ENCODE measurements at regions not wholly inside any gene's neighbourhood (a gene's known extent, or its start where the extent isn't known, plus 50 kb on each side); places are given as distances from the start of the nearest gene placed in this dataset.

DNA sequence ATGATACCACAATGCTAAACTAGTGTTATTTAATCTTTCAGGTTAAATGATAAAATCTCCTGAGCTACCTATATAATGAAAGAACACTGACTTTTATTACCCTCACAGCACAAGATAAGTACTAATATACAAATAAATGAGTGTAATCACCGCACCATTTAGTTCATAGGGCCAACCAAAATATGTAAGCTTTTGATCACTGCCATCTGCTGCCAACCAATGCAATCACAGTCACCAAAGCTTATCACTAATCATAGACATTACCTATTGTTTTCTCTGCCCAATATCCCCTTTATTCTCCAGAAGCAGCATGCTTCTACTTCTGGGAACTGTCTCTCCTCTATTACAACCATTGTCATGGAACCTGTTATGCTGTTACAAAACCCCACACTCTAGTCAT is 151.6 kb upstream of the LRATD1 start:
- no peak for TF ChIP-seq GATA2 (IDR thresholded peaks at IDR 0.05; ENCODE audit: low read depth, low read length)
- no peak for TF ChIP-seq GATA3 (IDR thresholded peaks at IDR 0.05; ENCODE audit: low read depth, low read length)

DNA sequence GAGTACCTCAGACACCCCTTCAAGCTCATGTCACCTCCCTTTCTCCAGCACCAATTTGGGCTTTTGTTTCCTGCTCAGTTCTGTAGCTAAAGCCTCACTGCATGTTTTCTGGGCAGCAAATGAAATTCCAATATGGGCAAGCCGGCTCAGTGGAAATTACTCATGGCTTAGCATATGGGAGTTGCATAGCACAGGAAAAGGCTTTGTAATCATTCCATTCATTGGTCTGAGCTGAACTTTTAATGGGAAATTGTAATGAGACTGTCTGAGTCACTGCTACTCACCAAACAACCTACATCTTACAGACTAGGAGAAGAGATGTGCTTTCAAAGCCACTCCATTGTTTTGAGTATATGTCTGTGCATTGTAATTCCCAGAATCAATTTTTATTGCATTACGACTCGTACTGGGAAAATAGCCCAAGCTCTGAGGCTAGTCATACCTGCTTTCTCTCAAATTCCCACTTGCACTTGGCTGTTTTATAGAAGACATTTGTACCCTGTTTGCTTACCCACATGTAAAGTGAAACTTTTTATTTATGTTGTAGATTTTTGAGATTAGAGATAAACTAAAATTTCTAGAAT is 139.5 kb upstream of the LRATD1 start:
- TF ChIP-seq GATA3 (IDR thresholded peaks at IDR 0.05; ENCODE audit: low read depth, low read length) (no peak), GATA2 (IDR thresholded peaks at IDR 0.05; ENCODE audit: low read depth, low read length) (no peak)

DNA sequence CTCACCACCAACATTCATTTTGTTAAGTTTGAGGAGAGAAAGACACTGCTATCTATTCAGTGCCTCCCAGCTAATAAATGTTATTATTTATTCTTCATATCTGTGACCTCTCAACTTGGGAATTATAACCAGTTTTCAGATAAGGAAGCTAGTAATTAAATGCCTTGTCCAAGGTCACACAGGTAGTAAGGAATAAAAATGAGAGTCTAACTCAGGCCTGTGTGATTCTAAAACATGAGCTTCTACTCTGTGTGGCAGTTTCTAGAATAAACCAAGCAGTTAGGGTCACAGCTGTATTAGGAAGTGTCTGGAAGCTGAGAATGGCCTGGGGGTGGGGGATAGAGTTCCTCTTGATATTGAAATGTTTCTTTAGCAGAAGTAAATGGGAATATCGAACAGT is 137.8 kb upstream of the LRATD1 start:
- TF ChIP-seq GATA2 (IDR thresholded peaks at IDR 0.05; ENCODE audit: low read depth, low read length) (no peak), GATA3 (IDR thresholded peaks at IDR 0.05; ENCODE audit: low read depth, low read length) (no peak)

DNA sequence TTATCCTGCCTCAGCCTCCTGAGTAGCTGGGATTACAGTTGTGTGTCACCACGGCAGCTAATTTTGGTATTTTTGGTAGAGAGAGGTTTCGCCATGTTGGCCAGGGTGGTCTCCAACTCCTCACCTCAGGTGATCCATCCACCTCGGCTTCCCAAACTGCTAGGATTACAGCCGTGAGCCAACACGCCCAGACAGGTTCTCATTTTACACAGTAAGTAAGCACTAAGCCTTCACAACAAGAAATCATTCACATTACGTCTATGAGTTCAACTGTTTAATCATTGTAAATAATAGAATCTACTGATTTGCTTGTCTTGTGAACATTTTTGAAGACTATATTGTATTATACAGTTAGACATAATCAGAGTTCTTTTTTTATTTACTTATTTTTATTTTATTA is 131.5 kb upstream of the LRATD1 start:
- TF ChIP-seq GATA2 (IDR thresholded peaks at IDR 0.05; ENCODE audit: low read depth, low read length), result no peak
- TF ChIP-seq GATA3 (IDR thresholded peaks at IDR 0.05; ENCODE audit: low read depth, low read length), result no peak

DNA sequence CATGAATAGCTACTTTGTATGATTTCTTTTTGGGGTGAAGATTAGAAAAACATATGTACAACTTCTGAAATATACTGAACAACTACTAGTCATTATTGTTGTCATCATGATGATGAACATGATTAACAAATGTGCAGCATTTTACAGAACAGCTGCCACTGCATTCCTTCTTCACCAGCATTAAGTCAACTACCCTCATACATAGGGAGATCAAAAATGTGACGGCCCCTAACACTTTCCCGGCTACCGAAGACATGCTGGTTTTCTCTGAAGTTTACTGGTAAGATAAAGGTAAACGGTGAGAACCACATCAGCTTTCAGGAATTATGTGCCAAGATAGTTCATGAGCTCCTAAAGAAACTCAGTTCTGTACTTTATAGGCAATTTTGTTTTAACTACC is 121.0 kb upstream of the LRATD1 start:
- TF ChIP-seq GATA2 (IDR thresholded peaks at IDR 0.05; ENCODE audit: low read depth, low read length) (no peak), GATA3 (IDR thresholded peaks at IDR 0.05; ENCODE audit: low read depth, low read length) (no peak)

DNA sequence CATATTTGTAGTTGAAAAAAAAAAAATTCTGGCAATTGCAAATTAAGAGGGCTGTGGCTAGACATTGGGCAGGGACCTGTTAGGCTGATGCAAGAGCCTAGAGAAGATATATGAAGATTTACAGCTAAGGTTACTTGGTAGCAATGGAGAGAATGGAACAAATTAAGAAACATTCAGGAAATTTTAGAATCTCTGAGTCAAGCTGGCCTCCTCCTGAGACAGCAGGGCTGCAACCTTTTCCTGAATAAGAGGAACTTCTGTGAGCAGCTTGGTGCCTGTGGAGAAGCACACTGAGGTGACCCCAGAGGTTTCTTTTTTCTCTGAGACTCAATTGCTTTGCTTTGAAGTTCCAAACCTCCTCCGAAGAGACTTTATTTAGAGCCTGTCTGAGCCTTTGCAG is 118.6 kb upstream of the LRATD1 start:
- TF ChIP-seq GATA2 (IDR thresholded peaks at IDR 0.05; ENCODE audit: low read depth, low read length), result no peak
- no peak for TF ChIP-seq GATA3 (IDR thresholded peaks at IDR 0.05; ENCODE audit: low read depth, low read length)

DNA sequence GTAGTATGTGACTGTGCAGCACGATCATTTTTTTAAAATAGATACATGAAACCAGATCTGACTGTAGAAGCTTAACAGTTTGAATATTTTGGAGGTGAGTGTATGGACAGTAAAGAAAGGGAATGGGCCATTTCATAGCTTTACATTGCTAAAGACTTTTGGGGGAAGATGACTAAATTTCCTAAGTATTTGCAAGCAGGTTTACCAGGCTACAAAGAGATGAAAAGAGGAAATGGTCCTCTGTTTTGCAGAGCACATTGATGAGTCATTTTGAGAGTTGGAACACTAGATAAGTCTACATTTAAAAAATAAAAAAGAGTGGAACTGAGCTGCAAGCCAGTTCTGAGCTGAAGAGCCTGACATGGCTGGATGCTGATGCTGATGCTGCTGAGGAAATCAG is 115.7 kb upstream of the LRATD1 start:
- TF ChIP-seq GATA2 (IDR thresholded peaks at IDR 0.05; ENCODE audit: low read depth, low read length), result no peak
- TF ChIP-seq GATA3 (IDR thresholded peaks at IDR 0.05; ENCODE audit: low read depth, low read length), result no peak

DNA sequence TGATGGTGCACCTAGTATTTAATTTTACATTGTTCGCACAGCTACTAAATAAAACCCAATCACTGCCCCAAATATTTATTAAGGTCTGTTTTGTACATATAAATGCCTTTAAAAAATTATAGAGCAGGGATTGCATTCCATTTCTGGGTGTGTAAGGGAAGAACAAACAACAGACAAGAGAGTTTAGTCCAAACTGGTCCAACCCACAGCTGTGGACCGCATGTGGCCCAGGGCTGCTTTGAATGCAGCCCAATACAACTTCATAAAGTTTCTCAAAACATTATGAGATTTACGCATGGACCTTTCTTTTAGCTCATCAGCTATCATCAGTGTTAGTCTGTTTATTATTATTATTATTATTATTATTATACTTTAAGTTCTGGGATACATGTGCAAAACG is 114.8 kb upstream of the LRATD1 start:
- TF ChIP-seq GATA2 (IDR thresholded peaks at IDR 0.05; ENCODE audit: low read depth, low read length) (no peak), GATA3 (IDR thresholded peaks at IDR 0.05; ENCODE audit: low read depth, low read length) (no peak)

DNA sequence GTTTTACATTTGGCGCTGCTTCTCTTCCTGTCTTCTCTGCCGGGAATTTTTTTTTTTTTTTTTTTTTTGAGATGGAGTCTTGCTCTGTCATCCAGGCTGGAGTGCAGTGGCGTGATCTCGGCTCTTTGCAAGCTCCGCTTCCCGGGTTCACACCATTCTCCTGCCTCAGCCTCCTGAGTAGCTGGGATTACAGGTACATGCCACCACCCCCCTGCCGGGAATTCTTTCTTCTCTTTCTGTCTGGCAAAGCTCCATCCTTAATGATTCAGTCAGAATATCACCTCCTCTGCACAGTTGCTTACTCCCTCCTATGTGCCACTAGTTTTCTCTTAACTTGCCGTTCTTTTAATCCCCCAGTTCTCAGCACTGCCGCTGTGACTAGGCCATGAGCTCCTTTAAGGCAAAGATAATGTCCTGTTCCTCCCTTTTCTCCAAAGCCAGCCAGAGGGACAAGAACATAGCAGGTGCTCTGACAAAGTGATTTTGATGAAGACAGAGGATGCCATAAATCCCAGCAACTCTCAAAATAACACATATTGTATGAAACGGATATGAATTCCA is 112.1 kb upstream of the LRATD1 start:
- TF ChIP-seq GATA2 (IDR thresholded peaks at IDR 0.05; ENCODE audit: low read depth, low read length) (no peak), GATA3 (IDR thresholded peaks at IDR 0.05; ENCODE audit: low read depth, low read length) (no peak)

DNA sequence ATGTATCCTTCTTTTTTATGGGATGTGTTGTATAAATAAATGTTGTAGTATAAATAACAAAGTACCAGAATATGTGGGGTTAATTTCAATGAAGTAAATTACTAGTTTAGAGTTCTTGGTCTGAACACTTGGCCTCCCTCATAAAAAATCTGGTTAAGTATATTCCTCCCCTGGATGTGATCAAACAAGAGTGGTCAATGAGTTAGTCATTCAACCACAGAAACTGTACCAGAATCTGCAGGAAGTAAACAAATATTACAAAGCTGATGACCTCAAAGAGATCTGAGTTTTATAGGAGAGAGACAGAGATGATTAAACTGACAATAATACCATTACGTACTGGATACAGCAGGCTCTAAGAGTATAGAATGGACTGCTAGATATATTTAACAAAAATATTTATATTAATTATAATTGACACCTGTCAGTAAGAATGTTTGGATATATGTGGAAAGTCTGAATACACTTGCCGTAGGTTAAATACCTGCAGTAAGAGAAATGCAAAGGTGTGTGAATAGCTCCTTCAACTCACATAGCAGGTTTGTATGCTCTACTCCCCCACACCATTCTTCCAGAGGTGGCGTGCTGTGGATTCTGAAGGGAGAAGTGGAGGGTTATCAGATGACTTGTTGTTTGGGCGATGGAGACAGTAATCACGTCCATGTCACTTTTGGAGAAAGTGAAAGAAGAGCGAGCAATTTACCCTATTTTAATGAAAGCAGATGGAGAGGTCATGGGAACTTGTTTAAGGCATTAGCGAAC is 108.3 kb upstream of the LRATD1 start:
- no peak for TF ChIP-seq GATA2 (IDR thresholded peaks at IDR 0.05; ENCODE audit: low read depth, low read length)
- no peak for TF ChIP-seq GATA3 (IDR thresholded peaks at IDR 0.05; ENCODE audit: low read depth, low read length)

DNA sequence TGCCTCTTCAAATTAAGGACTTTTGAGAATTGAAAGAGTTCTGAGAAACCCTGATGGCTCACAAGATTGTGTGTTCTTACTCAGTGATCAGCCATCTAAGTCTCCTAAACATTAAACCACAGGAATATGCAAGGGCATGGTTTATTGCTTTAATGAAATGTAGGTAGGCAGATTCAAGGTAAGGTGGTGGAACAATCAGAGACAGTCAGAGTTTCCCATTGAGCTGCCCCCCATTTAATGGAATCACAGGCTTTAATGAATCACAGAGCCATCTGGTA is 107.8 kb upstream of the LRATD1 start:
- TF ChIP-seq GATA2 (IDR thresholded peaks at IDR 0.05; ENCODE audit: low read depth, low read length) (no peak), GATA3 (IDR thresholded peaks at IDR 0.05; ENCODE audit: low read depth, low read length) (no peak)

DNA sequence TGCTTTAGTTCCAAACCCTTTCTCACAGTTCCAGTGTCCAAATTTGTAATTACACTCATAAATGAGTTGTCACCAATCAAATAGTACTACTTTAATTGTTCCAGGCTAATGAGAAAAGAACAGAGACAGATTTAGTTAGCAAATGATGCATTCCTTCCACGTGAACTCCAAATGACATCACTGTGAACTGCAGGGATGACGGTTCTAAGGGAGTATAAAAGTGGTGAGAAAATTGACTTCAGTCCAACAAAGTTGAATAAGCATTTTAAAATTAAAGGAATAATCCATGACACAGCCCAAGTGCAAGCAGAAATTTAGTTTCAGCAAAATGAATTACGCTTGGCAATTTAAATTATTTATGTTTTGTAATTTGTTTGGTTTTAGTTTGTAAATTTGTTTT is 102.0 kb upstream of the LRATD1 start:
- TF ChIP-seq GATA3 (IDR thresholded peaks at IDR 0.05; ENCODE audit: low read depth, low read length) (no peak), GATA2 (IDR thresholded peaks at IDR 0.05; ENCODE audit: low read depth, low read length) (no peak)

DNA sequence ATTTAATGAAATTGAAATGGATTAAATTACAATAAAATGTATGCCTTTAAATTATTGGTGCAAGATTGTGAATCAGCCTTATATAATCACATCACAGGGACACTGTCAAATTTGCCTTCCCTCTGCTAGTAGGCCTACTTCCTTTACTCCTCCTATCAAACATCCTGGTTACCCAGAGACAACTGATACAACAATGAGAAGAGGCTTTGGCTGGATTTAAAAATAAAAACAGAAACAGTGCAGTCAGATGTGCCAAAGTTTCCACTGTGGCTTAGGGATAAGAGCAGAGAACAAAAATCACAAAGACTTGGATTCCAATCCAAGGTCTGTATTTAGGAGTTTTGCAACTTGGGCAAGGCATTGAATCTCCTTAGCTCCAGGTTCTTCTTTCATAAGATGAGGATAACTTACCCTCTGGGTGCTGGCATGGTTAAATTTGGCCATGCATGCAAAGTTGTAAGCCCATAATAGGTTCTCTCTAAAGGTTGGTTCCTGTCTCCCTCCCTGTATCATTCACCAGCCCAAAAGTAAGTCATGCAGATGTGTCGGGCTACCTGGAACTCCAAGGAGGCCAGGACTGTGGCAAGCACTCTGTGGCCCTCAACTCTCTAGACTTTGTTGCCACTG is 99.3 kb upstream of the LRATD1 start:
- TF ChIP-seq GATA3 (IDR thresholded peaks at IDR 0.05; ENCODE audit: low read depth, low read length) (no peak), GATA2 (IDR thresholded peaks at IDR 0.05; ENCODE audit: low read depth, low read length) (no peak)

DNA sequence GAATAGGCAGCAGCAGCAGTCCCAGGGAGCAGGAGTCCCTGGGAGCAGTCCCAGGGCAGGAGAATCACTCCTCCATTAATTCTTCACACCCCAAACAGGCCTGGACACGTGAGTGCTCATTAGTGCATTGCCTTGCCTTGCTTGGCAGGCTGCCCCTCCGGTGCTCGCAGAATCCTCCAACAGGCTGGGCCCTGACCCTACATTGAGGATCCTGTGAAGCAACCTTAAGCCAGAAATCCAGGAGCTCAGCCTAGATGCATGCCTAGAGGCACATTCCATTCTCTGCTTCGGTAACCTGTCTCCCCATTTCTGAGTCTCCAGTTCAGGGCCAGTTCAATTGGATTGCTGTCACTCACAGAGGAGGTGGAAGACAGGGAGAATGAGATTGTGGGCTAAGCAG is 97.4 kb upstream of the LRATD1 start:
- no peak for TF ChIP-seq GATA2 (IDR thresholded peaks at IDR 0.05; ENCODE audit: low read depth, low read length)
- no peak for TF ChIP-seq GATA3 (IDR thresholded peaks at IDR 0.05; ENCODE audit: low read depth, low read length)

DNA sequence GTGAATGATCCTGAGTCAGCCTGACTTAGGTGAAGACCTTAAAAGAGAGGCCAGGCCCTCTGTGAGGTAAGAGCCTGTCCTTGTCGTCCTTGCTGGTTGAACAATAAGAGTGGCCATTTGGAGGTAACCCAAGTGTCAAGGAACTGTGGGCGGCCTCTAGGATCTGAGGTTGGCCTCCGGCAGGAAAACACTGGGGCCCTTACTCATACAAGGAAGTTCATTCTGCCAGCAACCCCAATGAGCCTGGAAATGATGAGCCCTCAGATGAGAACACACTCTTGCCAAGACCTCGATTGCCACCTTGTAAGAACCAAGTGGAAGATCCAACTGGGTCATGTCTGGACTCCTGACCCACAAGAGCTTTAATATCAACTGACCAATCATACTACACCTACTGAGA is 95.5 kb upstream of the LRATD1 start:
- TF ChIP-seq GATA3 (IDR thresholded peaks at IDR 0.05; ENCODE audit: low read depth, low read length) (no peak), GATA2 (IDR thresholded peaks at IDR 0.05; ENCODE audit: low read depth, low read length) (no peak)

Data from SH-SY5Y (cell line).